ENCODE measurements at regions not wholly inside any gene's neighbourhood (a gene's known extent, or its start where the extent isn't known, plus 50 kb on each side); places are given as distances from the start of the nearest gene placed in this dataset.

- Histone ChIP-seq H3K27ac (ENCODE audit: low read depth, low read length) (no peak overlapping the region), H3K4me1 (ENCODE audit: control insufficient read depth, insufficient read depth, low read length) (no peaks in the 10 kb centered on the region), H3K9me3 (ENCODE audit: control insufficient read depth, insufficient read depth, low read depth, low read length) (no peaks in the 10 kb centered on the region), H3K27me3 (ENCODE audit: control insufficient read depth, insufficient read depth, low read length) (no peaks in the 10 kb centered on the region), H3K36me3 (ENCODE audit: control insufficient read depth, insufficient read depth, low read length) (no peaks in the 10 kb centered on the region), H3K9ac (ENCODE audit: low read length) (no peak overlapping the region), H3K4me3 (ENCODE audit: low read depth, low read length) (no peak overlapping the region)
Observed at GRCh38 chr7:52897288-52897687, 138.1 kb upstream of the POM121L12 start.

- H3K36me3 ChIP-seq (ENCODE audit: control insufficient read depth, insufficient read depth, low read length) = no peaks in the 10 kb centered on the region
- H3K4me1 ChIP-seq (ENCODE audit: control insufficient read depth, insufficient read depth, low read length) = no peaks in the 10 kb centered on the region
- H3K27ac ChIP-seq (ENCODE audit: low read depth, low read length) = no peak overlapping the region
- H3K9ac ChIP-seq (ENCODE audit: low read length) = no peak overlapping the region
- no peaks in the 10 kb centered on the region for H3K9me3 ChIP-seq (ENCODE audit: control insufficient read depth, insufficient read depth, low read depth, low read length)
- no peak overlapping the region for H3K4me3 ChIP-seq (ENCODE audit: low read depth, low read length)
- H3K27me3 ChIP-seq (ENCODE audit: control insufficient read depth, insufficient read depth, low read length) = no peaks in the 10 kb centered on the region
Observed at GRCh38 chr7:52877240-52877639, 158.2 kb upstream of the POM121L12 start.

GRCh38 chr7:52876402-52876801, 159.0 kb upstream of the POM121L12 start:
- H3K27me3 ChIP-seq (ENCODE audit: control insufficient read depth, insufficient read depth, low read length) = no peaks in the 10 kb centered on the region
- H3K27ac ChIP-seq (ENCODE audit: low read depth, low read length) = no peak overlapping the region
- no peaks in the 10 kb centered on the region for H3K4me1 ChIP-seq (ENCODE audit: control insufficient read depth, insufficient read depth, low read length)
- no peaks in the 10 kb centered on the region for H3K9me3 ChIP-seq (ENCODE audit: control insufficient read depth, insufficient read depth, low read depth, low read length)
- H3K9ac ChIP-seq (ENCODE audit: low read length) = no peak overlapping the region
- no peaks in the 10 kb centered on the region for H3K36me3 ChIP-seq (ENCODE audit: control insufficient read depth, insufficient read depth, low read length)
- no peak overlapping the region for H3K4me3 ChIP-seq (ENCODE audit: low read depth, low read length)

GRCh38 chr7:52863652-52864051, 171.8 kb upstream of the POM121L12 start:
- no peak overlapping the region for H3K9ac ChIP-seq (ENCODE audit: low read length)
- no peak overlapping the region for H3K4me3 ChIP-seq (ENCODE audit: low read depth, low read length)
- H3K9me3 ChIP-seq (ENCODE audit: control insufficient read depth, insufficient read depth, low read depth, low read length) = peaks cover 19% of the 10 kb centered on the region
- no peaks in the 10 kb centered on the region for H3K4me1 ChIP-seq (ENCODE audit: control insufficient read depth, insufficient read depth, low read length)
- H3K36me3 ChIP-seq (ENCODE audit: control insufficient read depth, insufficient read depth, low read length) = no peaks in the 10 kb centered on the region
- H3K27ac ChIP-seq (ENCODE audit: low read depth, low read length) = no peak overlapping the region
- H3K27me3 ChIP-seq (ENCODE audit: control insufficient read depth, insufficient read depth, low read length) = no peaks in the 10 kb centered on the region

GRCh38 chr7:52862321-52862720, 173.1 kb upstream of the POM121L12 start:
- no peaks in the 10 kb centered on the region for H3K36me3 ChIP-seq (ENCODE audit: control insufficient read depth, insufficient read depth, low read length)
- no peaks in the 10 kb centered on the region for H3K27me3 ChIP-seq (ENCODE audit: control insufficient read depth, insufficient read depth, low read length)
- H3K4me1 ChIP-seq (ENCODE audit: control insufficient read depth, insufficient read depth, low read length) = no peaks in the 10 kb centered on the region
- peaks cover 19% of the 10 kb centered on the region for H3K9me3 ChIP-seq (ENCODE audit: control insufficient read depth, insufficient read depth, low read depth, low read length)
- no peak overlapping the region for H3K4me3 ChIP-seq (ENCODE audit: low read depth, low read length)
- no peak overlapping the region for H3K27ac ChIP-seq (ENCODE audit: low read depth, low read length)
- H3K9ac ChIP-seq (ENCODE audit: low read length) = no peak overlapping the region

- no peaks in the 10 kb centered on the region for H3K27me3 ChIP-seq (ENCODE audit: control insufficient read depth, insufficient read depth, low read length)
- no peak overlapping the region for H3K9ac ChIP-seq (ENCODE audit: low read length)
- H3K4me3 ChIP-seq (ENCODE audit: low read depth, low read length) = no peak overlapping the region
- no peaks in the 10 kb centered on the region for H3K9me3 ChIP-seq (ENCODE audit: control insufficient read depth, insufficient read depth, low read depth, low read length)
- no peaks in the 10 kb centered on the region for H3K36me3 ChIP-seq (ENCODE audit: control insufficient read depth, insufficient read depth, low read length)
- no peaks in the 10 kb centered on the region for H3K4me1 ChIP-seq (ENCODE audit: control insufficient read depth, insufficient read depth, low read length)
- no peak overlapping the region for H3K27ac ChIP-seq (ENCODE audit: low read depth, low read length)
Observed at GRCh38 chr7:52857367-52857766, 178.1 kb upstream of the POM121L12 start.

GRCh38 chr7:52854681-52855080, 180.8 kb upstream of the POM121L12 start:
- no peak overlapping the region for H3K4me3 ChIP-seq (ENCODE audit: low read depth, low read length)
- H3K9ac ChIP-seq (ENCODE audit: low read length) = no peak overlapping the region
- H3K27ac ChIP-seq (ENCODE audit: low read depth, low read length) = no peak overlapping the region
- H3K36me3 ChIP-seq (ENCODE audit: control insufficient read depth, insufficient read depth, low read length) = no peaks in the 10 kb centered on the region
- H3K4me1 ChIP-seq (ENCODE audit: control insufficient read depth, insufficient read depth, low read length) = no peaks in the 10 kb centered on the region
- no peaks in the 10 kb centered on the region for H3K9me3 ChIP-seq (ENCODE audit: control insufficient read depth, insufficient read depth, low read depth, low read length)
- no peaks in the 10 kb centered on the region for H3K27me3 ChIP-seq (ENCODE audit: control insufficient read depth, insufficient read depth, low read length)

- Histone ChIP-seq H3K4me1 (ENCODE audit: control insufficient read depth, insufficient read depth, low read length) (no peaks in the 10 kb centered on the region), H3K36me3 (ENCODE audit: control insufficient read depth, insufficient read depth, low read length) (no peaks in the 10 kb centered on the region), H3K27me3 (ENCODE audit: control insufficient read depth, insufficient read depth, low read length) (no peaks in the 10 kb centered on the region), H3K9ac (ENCODE audit: low read length) (no peak overlapping the region), H3K4me3 (ENCODE audit: low read depth, low read length) (no peak overlapping the region), H3K9me3 (ENCODE audit: control insufficient read depth, insufficient read depth, low read depth, low read length) (no peaks in the 10 kb centered on the region), H3K27ac (ENCODE audit: low read depth, low read length) (no peak overlapping the region)
Observed at GRCh38 chr7:52851547-52851946, 183.9 kb upstream of the POM121L12 start.

- H3K4me1 ChIP-seq (ENCODE audit: control insufficient read depth, insufficient read depth, low read length) = no peaks in the 10 kb centered on the region
- no peak overlapping the region for H3K9ac ChIP-seq (ENCODE audit: low read length)
- no peaks in the 10 kb centered on the region for H3K27me3 ChIP-seq (ENCODE audit: control insufficient read depth, insufficient read depth, low read length)
- H3K36me3 ChIP-seq (ENCODE audit: control insufficient read depth, insufficient read depth, low read length) = no peaks in the 10 kb centered on the region
- H3K9me3 ChIP-seq (ENCODE audit: control insufficient read depth, insufficient read depth, low read depth, low read length) = no peaks in the 10 kb centered on the region
- H3K27ac ChIP-seq (ENCODE audit: low read depth, low read length) = no peak overlapping the region
- H3K4me3 ChIP-seq (ENCODE audit: low read depth, low read length) = no peak overlapping the region
Observed at GRCh38 chr7:52843436-52843835, 192.0 kb upstream of the POM121L12 start.

- Histone ChIP-seq H3K36me3 (ENCODE audit: control insufficient read depth, insufficient read depth, low read length) (no peaks in the 10 kb centered on the region), H3K9me3 (ENCODE audit: control insufficient read depth, insufficient read depth, low read depth, low read length) (no peaks in the 10 kb centered on the region; the same call in 1 of the 2 replicates), H3K27me3 (ENCODE audit: control insufficient read depth, insufficient read depth, low read length) (no peaks in the 10 kb centered on the region), H3K9ac (ENCODE audit: low read length) (no peak overlapping the region), H3K27ac (ENCODE audit: low read depth, low read length) (no peak overlapping the region), H3K4me1 (ENCODE audit: control insufficient read depth, insufficient read depth, low read length) (no peaks in the 10 kb centered on the region), H3K4me3 (ENCODE audit: low read depth, low read length) (no peak overlapping the region)
Observed at GRCh38 chr7:52842202-52842900, 193.1 kb upstream of the POM121L12 start.

GRCh38 chr7:52838981-52839411, 196.4 kb upstream of the POM121L12 start:
- no peak overlapping the region for H3K4me3 ChIP-seq (ENCODE audit: low read depth, low read length)
- H3K27ac ChIP-seq (ENCODE audit: low read depth, low read length) = no peak overlapping the region
- H3K27me3 ChIP-seq (ENCODE audit: control insufficient read depth, insufficient read depth, low read length) = no peaks in the 10 kb centered on the region
- H3K9me3 ChIP-seq (ENCODE audit: control insufficient read depth, insufficient read depth, low read depth, low read length) = no peaks in the 10 kb centered on the region; the same call in 1 of the 2 replicates
- H3K9ac ChIP-seq (ENCODE audit: low read length) = no peak overlapping the region
- no peaks in the 10 kb centered on the region for H3K4me1 ChIP-seq (ENCODE audit: control insufficient read depth, insufficient read depth, low read length)
- H3K36me3 ChIP-seq (ENCODE audit: control insufficient read depth, insufficient read depth, low read length) = no peaks in the 10 kb centered on the region
